C1 segment of cervical spinal cord (tissue), 14 donors: ENCODE measurements at regions not wholly inside any gene's neighbourhood (a gene's known extent, or its start where the extent isn't known, plus 50 kb on each side); places are given as distances from the start of the nearest gene placed in this dataset.
"Not testable (repeated sequence)": the region's sequence is repeated elsewhere in the genome, so short reads cannot be mapped to it uniquely, and the experiment has no call there.

ENCODE experiments used
- DNase-seq, 14 donors: peaks; one replicate each; lab custom pipeline; 2025; lab: John Stamatoyannopoulos, UW

GRCh38 chr3:106117490-106117858, 248.7 kb upstream of the CBLB start:
- DNase-seq = no peak

DNA sequence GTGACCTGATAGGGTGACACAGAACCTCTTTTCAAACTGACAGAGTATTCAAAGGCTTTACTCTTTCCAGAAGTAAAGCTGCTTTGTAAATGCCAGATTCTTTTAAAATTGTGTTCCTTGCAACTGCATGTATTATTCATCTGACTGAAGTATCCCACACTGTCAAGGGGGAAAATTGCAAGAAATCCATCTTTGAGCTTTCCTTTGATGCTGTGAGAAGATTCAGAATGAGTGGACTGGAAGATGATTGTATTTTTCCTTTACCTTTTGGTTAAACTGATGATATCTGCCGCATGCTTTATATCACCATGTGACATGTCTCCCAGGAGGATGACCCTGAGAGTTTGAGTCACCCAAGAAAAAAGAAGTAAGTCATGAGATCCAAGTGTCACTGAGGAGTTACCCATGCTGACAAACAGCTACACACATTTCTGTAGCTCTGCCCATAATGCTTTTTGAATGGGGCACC, 250.8 kb upstream of the CBLB start:
- DNase-seq = no peak

DNA sequence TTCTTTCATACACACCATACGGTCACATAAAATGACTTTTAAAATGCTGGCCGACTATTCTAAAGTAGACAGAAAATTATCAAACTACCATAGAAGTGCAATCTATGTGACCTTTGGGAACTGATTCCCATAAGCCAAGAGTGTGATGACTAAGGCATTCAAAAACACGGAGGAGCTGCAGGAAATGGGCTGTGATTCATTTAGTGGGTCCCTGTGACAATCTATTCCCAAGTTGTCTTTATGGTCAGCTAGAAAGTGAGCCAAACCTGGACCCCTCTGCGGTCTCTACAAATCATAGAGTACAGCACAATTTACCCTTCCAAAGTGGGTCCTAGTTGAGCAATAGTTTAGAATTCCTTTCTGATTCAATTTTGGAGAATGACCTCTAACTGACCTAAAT, 251.5 kb upstream of the CBLB start:
- DNase-seq = no peak

- no peak for DNase-seq
Observed at GRCh38 chr3:106121491-106122289, 252.9 kb upstream of the CBLB start.

DNA sequence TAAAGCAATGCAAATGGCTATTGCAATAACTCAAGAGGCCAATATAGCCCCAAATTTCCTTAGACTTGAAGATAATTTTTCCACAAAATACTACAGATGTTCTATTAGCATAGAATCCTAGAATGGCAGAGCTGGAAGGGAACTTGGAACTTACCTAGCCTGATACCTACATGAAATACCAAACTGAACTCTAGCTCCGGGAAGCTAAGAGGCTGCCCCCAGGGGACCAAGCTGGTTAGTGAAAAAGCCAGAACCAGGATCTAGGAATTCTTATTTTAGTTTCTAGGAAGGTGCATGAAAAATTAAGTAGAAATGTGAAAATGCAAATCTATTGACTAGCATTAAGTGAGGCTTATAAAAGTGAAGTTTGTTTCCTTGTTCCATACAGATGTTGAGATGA, 256.0 kb upstream of the CBLB start:
- no peak for DNase-seq

GRCh38 chr3:106125321-106125720, 256.5 kb upstream of the CBLB start:
- no peak for DNase-seq

DNA sequence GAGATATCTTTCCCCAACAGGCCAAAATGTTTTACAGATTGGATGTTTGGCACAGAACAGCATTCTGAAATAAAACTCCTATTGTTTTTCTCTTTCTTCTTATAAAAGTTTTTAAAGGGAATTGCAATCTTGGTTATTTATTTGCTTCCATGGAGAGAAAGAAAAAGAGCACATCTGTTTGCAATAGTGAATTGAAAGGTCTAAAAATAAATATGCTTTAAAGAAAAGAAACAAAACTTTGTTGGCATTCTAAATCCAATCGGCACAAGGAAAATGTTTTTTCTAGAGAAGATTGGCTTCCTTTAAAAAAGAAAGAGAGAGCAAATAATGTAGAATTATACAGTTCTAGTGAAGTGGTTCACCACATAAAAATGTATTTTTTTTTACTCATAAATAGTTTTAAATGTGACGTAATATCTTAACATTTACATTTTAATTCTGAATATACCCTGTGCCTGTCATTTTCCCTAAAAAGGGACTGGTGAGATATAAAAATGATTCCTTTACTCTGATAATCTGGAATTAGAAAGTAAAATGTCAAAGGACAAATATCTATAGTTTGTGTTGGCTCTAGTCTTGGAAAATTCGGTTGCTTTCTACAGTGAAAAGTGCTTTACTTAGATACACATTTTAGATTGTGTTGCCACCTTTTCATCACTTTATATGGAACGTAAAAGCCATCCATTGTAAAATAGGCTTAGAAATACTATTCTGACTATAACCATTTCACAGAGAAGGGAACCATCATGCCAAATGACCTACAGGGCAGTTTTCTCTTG, 257.4 kb upstream of the CBLB start:
- DNase-seq = no peak

GRCh38 chr3:106126846-106127235, 258.0 kb upstream of the CBLB start:
- DNase-seq = no peak

DNA sequence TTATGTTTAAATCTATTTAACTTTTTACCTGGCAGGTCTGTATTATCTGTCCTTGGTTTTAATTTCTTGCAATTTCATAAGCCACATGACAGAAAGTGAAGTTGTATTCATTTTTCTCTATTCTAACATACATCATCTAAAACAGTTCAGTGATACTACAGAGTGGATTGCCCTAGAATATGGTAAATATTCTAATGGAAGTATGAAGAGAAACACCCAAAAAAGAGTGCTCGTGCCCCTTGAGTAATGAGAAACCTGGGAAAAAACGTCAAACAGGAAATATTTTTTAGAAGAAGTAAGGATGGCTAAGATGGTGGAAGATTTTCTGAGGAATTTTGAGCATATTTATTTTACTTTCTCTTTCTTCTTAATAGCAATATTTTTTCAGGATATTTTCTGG, 261.1 kb upstream of the CBLB start:
- no peak for DNase-seq

DNA sequence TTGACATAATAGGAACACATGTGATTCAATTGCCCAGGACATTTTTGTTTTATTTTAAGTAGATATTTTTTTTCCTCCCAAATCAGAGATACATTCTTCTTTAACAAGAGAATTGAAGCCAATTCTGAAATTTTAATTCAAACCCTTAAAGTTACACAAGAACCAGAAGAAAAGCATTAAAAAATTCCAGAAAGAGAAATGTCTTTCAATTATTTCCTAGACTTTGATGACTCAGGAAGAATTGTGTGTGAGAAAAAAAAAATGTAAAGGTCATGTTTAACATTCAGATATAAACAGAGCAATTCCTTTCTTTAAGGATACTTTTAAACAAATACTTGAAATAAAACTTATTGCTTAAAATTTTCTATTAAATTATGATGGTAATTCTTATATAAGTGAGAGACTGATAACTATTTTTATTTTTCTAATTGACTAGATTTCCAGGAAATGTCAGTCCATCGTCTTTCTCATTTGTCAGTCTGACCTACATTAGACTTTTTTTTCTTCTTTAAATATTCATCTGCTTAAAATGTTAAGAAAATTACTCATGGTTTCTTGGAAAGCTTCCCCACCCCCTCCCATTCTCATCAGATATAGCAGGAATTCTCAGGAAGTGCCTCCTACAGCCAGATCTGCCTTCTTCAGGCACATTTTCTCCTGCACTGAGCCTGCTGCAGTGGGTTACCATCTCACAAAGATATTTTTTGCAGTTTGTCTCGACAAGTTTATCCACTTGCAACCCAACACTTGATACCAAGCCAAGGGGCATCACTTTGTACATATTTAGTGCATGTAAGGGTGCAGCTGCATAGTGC, 261.8 kb upstream of the CBLB start:
- no peak for DNase-seq

- no peak for DNase-seq
Observed at GRCh38 chr3:106135451-106136160, 266.8 kb upstream of the CBLB start.

DNA sequence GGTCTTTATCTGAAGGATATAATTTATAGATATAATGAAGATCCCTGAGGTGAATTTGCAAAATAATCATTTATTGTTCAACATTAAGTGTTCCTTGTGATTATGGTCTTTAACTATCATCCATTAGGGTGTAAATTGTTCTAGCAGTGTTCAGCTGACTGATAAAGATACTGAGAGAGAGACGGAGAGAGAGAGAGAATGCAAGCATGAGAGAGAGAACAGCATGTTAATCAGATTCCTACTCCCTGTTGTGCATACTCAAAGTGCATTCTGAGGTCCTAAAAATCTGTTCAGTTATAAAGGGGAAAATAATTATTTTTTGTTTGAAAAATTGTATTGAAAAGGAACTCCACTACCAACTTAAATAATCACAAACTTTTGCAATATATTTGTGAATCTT, 271.0 kb upstream of the CBLB start:
- no peak for DNase-seq

- DNase-seq = no peak
Observed at GRCh38 chr3:106140431-106140830, 271.6 kb upstream of the CBLB start.

DNA sequence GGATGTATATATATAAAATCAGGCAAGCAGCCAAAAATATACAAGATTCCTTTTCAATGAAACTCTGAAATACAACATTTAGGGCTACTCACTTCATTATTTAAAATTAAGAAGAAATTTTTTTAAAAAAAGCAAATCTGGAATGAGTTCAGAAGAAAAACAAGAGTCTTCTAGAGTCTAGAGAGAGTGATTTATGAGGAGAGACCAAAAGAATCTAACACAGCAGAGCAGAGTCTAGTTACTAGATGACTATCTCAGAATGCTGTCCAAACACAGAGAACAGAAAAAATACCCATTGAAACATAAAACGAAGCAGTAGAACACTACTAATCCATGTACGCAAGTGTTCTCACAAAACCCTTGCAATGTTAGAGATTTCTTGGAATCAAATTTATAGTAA, 275.2 kb upstream of the CBLB start:
- DNase-seq = no peak

- not testable (repeated sequence) for DNase-seq
Observed at GRCh38 chr3:106148440-106149082, 279.7 kb upstream of the CBLB start.

DNA sequence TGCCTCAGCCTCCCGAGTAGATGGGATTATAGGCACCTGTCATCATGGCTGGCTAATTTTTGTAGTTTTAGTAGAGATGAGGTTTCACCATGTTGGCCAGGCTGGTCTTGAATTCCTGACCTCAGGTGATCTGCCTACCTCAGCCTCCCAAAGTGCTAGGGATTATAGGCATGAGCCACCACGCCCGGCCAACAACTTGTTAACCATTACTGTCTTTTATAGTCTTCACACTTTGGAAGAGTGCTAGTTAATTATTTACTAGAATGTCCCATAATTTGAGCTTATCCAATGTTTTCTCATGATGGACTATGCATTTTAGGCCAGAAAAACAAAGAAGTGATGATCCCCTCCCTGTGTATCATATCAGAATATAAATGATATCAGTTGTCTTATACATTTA, 288.6 kb upstream of the CBLB start:
- DNase-seq = no peak

DNA sequence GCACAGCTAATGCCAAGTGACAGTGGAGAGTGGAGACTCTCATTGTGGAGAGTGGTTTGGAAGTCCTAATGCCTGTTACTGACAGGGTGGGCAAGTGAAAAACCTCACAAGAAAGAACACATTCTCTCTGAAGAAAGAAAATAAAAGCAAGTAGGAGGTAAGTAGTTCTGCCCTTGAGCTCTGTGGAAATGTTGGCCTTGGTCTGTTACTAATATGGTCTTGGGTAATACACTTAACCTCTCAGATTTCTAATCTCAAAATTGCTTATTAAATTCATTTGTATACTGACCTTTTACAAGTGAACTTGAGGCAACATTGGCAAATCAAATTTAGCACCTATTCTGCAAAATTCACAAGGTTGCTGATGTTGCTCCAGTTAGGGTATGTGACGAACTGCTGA, 291.6 kb upstream of the CBLB start:
- DNase-seq = no peak

DNA sequence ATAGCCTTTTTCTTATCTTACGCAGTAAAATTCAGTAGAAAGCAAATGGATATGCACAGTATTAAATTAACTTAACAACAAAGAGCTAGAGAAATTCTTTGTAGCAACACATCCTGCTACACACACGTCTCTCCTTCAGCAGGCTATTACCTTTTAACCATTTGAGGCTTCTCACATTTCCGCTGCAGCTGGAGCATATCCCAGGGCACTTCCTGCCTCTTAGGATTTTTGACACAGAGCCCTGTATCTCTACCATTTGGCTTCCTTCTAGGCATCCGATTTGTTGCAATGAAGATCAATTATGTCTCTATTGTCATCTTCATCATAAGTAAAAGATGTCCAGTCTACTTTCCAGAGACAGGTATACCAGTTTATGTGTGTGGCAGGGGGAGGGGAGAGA, 292.4 kb upstream of the CBLB start:
- DNase-seq = no peak

GRCh38 chr3:106167728-106168127, 298.9 kb upstream of the CBLB start:
- DNase-seq = no peak

DNA sequence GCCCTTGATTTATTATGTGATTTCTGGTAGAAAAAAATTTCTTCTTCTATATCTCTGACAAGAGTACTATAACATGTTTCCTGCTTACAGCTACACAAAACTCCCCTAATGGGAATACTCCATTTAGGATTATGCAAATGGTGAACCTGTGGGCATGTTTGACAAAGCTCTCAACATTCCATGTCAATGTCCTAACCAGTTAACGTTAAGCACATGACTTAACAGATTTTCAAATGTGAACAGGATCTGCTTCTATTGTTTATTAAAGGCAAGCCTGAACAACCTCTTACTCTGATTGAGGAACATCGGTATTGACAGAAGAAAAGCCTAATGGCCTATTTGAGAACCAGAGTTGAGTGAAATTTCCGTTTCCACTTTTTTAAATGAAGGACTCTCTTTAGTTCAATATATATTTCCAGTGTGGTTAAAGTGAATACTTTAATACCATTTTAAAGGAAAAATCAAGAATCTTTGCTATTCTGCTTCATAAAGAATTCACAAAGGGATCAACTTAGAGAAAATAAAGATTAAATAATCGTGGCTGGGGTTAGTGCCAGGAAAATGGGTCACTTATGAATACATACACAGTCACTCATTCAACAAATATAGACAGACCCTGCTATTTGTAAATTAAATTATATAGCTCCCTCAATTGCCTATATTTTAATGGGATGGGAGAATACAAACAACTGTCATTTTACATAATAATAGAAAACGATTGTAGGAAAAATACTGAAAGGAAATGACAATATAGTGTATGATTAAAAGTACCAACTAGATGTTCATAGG, 300.3 kb upstream of the CBLB start:
- no peak for DNase-seq
